Breast epithelium (tissue), 4 donors: ENCODE measurements at regions not wholly inside any gene's neighbourhood (a gene's known extent, or its start where the extent isn't known, plus 50 kb on each side); places are given as distances from the start of the nearest gene placed in this dataset.
"Not testable (repeated sequence)": the region's sequence is repeated elsewhere in the genome, so short reads cannot be mapped to it uniquely, and the experiment has no call there.

ENCODE experiments used
- DNase-seq, 2 donors: peaks; one replicate each; pipeline ENCODE4 v3.0.0-alpha.2; 2019; ENCODE audit warnings: low spot score in 2 of 2
- H3K27ac ChIP-seq, 2 donors: fragments of 200-600 bp; sonication (generic) in 1 of 2; one replicate each; pipeline ENCODE4 v1.5.1; 2016 to 2019; ENCODE audit warnings: mild to moderate bottlenecking in 1 of 2
- H3K27me3 ChIP-seq, 2 donors: fragments of 200-600 bp; sonication (generic) in 1 of 2; one replicate each; pipeline versions ENCODE4 v1.5.1 to v1.6.0; 2017 to 2019; ENCODE audit warnings: control low read depth in 1 of 2, mild to moderate bottlenecking in 1 of 2
- H3K36me3 ChIP-seq: fragments of 200-600 bp; one replicate; pipeline ENCODE4 v1.5.1; 2019
- H3K4me1 ChIP-seq, 2 donors: fragments of 200-600 bp; sonication (generic); one replicate each; pipeline ENCODE4 v1.5.1; 2016 to 2019; ENCODE audit warnings: control low read depth in 1 of 2
- H3K4me3 ChIP-seq, 3 donors: fragments of 200-600 bp; sonication (generic); 1 replicate in 2 of 3; 2 replicates in 1 of 3; pipeline ENCODE4 v1.5.1; 2016 to 2019; ENCODE audit warnings: mild to moderate bottlenecking in 3 of 3, moderate library complexity in 2 of 3
- H3K9me3 ChIP-seq, 2 donors: fragments of 200-600 bp; sonication (generic) in 1 of 2; one replicate each; pipeline ENCODE4 v1.5.1; 2016 to 2019; ENCODE audit warnings: control low read depth in 1 of 2
- CTCF ChIP-seq, 3 donors: fragments of 450-650 bp; IDR thresholded peaks; one replicate each; pipeline ENCODE4 v1.5.1; 2016 to 2017; ENCODE audit warnings: antibody characterized with exemption in 3 of 3, mild to moderate bottlenecking in 3 of 3, moderate library complexity in 3 of 3
- POLR2A ChIP-seq: fragments of 450-650 bp; IDR thresholded peaks from one replicate; pipeline ENCODE4 v1.6.1; 2016; ENCODE audit warnings: antibody characterized with exemption, mild to moderate bottlenecking, moderate library complexity
- POLR2AphosphoS5 ChIP-seq, 3 donors: sonication (generic); formaldehyde crosslinking; IDR thresholded peaks; one replicate each; pipeline ENCODE4 v1.6.1; 2017; ENCODE audit warnings: antibody characterized with exemption in 3 of 3
- intact Hi-C: fragments of 100-400 bp; cut with DNase I; formaldehyde crosslinking; loops from one replicate; pipeline ENCODE4 v1.15.1; 2023; ENCODE audit warnings: low total_unique reads

- TF ChIP-seq CTCF (IDR thresholded peaks at IDR 0.05) = no peak
- TF ChIP-seq POLR2AphosphoS5 (IDR thresholded peaks at IDR 0.05) = peak in 1 of 3 donors; percentile 50
- intact Hi-C loops = no loop called here
- peak in 1 of 2 donors; percentile 82 for DNase-seq
- no peak overlapping the region for H3K4me3 ChIP-seq
- H3K9me3 ChIP-seq = no peaks in the 10 kb centered on the region
- H3K4me1 ChIP-seq = no peaks in the 10 kb centered on the region
- no peaks in the 10 kb centered on the region for H3K36me3 ChIP-seq
- H3K27ac ChIP-seq = peak overlapping the region; percentile 79 to 86
- no peaks in the 10 kb centered on the region for H3K27me3 ChIP-seq
Observed at GRCh38 chr1:184881941-184882913, 92.1 kb downstream of the NIBAN1 start.

- intact Hi-C loops = no loop called here
- no peaks in the 10 kb centered on the region for H3K27me3 ChIP-seq
- H3K27ac ChIP-seq = no peak overlapping the region
- DNase-seq = no peak
- no peak for TF ChIP-seq POLR2A
- no peak for TF ChIP-seq CTCF (IDR thresholded peaks at IDR 0.05)
- no peak for TF ChIP-seq POLR2AphosphoS5 (IDR thresholded peaks at IDR 0.05)
- no peaks in the 10 kb centered on the region for H3K4me1 ChIP-seq
- H3K9me3 ChIP-seq = no peaks in the 10 kb centered on the region
- no peaks in the 10 kb centered on the region for H3K36me3 ChIP-seq
- H3K4me3 ChIP-seq = no peak overlapping the region
Observed at GRCh38 chr1:184879876-184880557, 94.3 kb downstream of the NIBAN1 start.

- Histone ChIP-seq H3K27me3 (no peaks in the 10 kb centered on the region), H3K4me1 (no peaks in the 10 kb centered on the region), H3K9me3 (no peaks in the 10 kb centered on the region), H3K36me3 (no peaks in the 10 kb centered on the region), H3K27ac (no peak overlapping the region), H3K4me3 (no peak overlapping the region)
- intact Hi-C loops = no loop called here
- no peak for DNase-seq
- TF ChIP-seq CTCF (IDR thresholded peaks at IDR 0.05) (no peak), POLR2A (no peak), POLR2AphosphoS5 (IDR thresholded peaks at IDR 0.05) (no peak)
Observed at GRCh38 chr1:184878602-184879001, 95.7 kb downstream of the NIBAN1 start.

GRCh38 chr1:184878002-184878401, 96.3 kb downstream of the NIBAN1 start:
- no peak overlapping the region for H3K4me3 ChIP-seq
- H3K9me3 ChIP-seq = no peaks in the 10 kb centered on the region
- H3K27ac ChIP-seq = no peak overlapping the region
- TF ChIP-seq POLR2A (no peak), POLR2AphosphoS5 (IDR thresholded peaks at IDR 0.05) (no peak), CTCF (IDR thresholded peaks at IDR 0.05) (no peak)
- H3K4me1 ChIP-seq = no peaks in the 10 kb centered on the region
- no peak for DNase-seq
- intact Hi-C loops = no loop called here
- H3K36me3 ChIP-seq = no peaks in the 10 kb centered on the region
- no peaks in the 10 kb centered on the region for H3K27me3 ChIP-seq

- intact Hi-C loops, H3K9me3 ChIP-seq, DNase-seq, H3K27ac ChIP-seq, H3K4me1 ChIP-seq, H3K36me3 ChIP-seq, H3K27me3 ChIP-seq, H3K4me3 ChIP-seq: not testable (repeated sequence)
Observed at GRCh38 chr1:184876015-184876414, 98.3 kb downstream of the NIBAN1 start.
